GM10266 (cell line): ENCODE measurements at regions not wholly inside any gene's neighbourhood (a gene's known extent, or its start where the extent isn't known, plus 50 kb on each side); places are given as distances from the start of the nearest gene placed in this dataset.
"Not testable (repeated sequence)": the region's sequence is repeated elsewhere in the genome, so short reads cannot be mapped to it uniquely, and the experiment has no call there.

Experiments used
- DNase-seq: peaks from one replicate; pipeline ENCODE4 v3.0.0; 2012; ENCODE audit errors: extremely low spot score
- CTCF ChIP-seq: IDR thresholded peaks from 2 replicates; pipeline ENCODE4 v1.5.1; 2012; ENCODE audit warnings: mild to moderate bottlenecking, low read depth; ENCODE audit not compliant: control insufficient read depth, insufficient read depth; ENCODE audit errors: missing control alignments

- no peak for DNase-seq
- TF ChIP-seq CTCF, result no peak
These were observed 61.7 kb upstream of the ATXN3L start for GRCh38 chrX:13381514-13381913.

- DNase-seq, result no peak
- no peak for TF ChIP-seq CTCF
These were observed 60.4 kb upstream of the ATXN3L start for GRCh38 chrX:13380211-13380610.

- not testable (repeated sequence) for DNase-seq
These were observed 59.0 kb upstream of the ATXN3L start for GRCh38 chrX:13378562-13379518.

- DNase-seq, result no peak
- no peak for TF ChIP-seq CTCF
These were observed 57.7 kb upstream of the ATXN3L start for GRCh38 chrX:13377550-13377934.

GRCh38 chrX:13376857-13377549 lies 57.1 kb upstream of the ATXN3L start:
- DNase-seq, result peak; percentile 19
- TF ChIP-seq CTCF, result no peak

GRCh38 chrX:13375596-13375995 lies 55.7 kb upstream of the ATXN3L start:
- DNase-seq, result not testable (repeated sequence)

- no peak for TF ChIP-seq CTCF
- DNase-seq, result no peak
These were observed 54.5 kb upstream of the ATXN3L start for GRCh38 chrX:13374364-13374763.

GRCh38 chrX:13373431-13374187 lies 53.8 kb upstream of the ATXN3L start:
- no peak for DNase-seq

More at GRCh38 chrX:13373431-13374187, 53.8 kb upstream of the ATXN3L start:
- TF ChIP-seq CTCF, result no peak
